ENCODE measurements at regions not wholly inside any gene's neighbourhood (a gene's known extent, or its start where the extent isn't known, plus 50 kb on each side); places are given as distances from the start of the nearest gene placed in this dataset.

DNA sequence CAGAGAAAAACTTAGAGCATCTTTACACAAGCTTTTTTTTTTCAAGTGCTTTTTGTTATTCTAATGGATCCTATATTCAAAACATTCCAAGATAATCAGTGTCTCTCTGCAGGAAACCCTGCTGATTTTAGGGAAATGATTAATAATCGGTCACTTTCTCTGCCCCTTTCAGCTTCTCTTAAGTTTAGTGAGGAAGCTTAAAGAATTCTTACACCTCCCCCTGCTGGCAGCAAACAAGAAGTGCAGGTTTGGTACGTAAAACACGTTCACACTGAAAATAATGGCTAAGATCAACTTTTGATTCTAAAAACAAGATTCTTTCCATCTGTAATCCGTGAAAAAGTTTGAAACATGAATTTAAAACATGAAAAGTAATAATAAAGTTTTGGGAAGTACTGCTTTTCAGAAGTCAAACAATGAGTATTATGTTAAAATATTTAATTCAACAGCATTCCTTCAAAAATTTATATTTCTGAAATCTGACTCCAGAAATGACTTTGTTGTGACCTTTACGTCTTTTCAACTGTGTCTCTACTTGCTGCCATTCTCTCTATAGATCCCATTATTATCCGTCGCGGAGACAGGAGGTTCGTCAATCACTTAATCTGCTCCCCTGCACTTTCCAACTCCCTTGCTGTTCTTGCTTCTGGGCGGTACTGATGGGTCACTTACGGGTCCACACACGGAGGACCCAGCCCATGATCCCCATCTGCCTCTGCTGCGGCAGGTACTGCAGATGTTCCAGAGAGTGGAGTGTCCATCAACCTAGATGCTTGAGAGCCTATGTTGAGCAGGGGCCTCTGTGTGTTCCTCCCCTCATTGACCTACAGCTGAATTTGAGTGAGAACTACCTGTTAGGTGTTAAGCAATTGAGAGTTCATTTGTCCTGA is 203.1 kb upstream of the EDNRB start:
- TF ChIP-seq, protein P1, sequence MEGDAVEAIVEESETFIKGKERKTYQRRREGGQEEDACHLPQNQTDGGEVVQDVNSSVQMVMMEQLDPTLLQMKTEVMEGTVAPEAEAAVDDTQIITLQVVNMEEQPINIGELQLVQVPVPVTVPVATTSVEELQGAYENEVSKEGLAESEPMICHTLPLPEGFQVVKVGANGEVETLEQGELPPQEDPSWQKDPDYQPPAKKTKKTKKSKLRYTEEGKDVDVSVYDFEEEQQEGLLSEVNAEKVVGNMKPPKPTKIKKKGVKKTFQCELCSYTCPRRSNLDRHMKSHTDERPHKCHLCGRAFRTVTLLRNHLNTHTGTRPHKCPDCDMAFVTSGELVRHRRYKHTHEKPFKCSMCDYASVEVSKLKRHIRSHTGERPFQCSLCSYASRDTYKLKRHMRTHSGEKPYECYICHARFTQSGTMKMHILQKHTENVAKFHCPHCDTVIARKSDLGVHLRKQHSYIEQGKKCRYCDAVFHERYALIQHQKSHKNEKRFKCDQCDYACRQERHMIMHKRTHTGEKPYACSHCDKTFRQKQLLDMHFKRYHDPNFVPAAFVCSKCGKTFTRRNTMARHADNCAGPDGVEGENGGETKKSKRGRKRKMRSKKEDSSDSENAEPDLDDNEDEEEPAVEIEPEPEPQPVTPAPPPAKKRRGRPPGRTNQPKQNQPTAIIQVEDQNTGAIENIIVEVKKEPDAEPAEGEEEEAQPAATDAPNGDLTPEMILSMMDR (IDR thresholded peaks at IDR 0.05; ENCODE audit: poor library complexity), result peak; percentile 87
- TF ChIP-seq EZH2phosphoT487 (IDR thresholded peaks at IDR 0.05; ENCODE audit: low read depth, severe bottlenecking, unreplicated experiment), result no peak

Measured in hepatocyte (in vitro differentiated cells).